Neural cell (in vitro differentiated cells): ENCODE measurements at regions not wholly inside any gene's neighbourhood (a gene's known extent, or its start where the extent isn't known, plus 50 kb on each side); places are given as distances from the start of the nearest gene placed in this dataset.

ENCODE experiments used
- H2AFZ ChIP-seq: fragments of 200-600, 300-800 bp; sonication (generic), shearing (Covaris generic); 2 replicates; pipeline ENCODE4 v1.6.0; 2014; ENCODE audit warnings: low read depth, mild to moderate bottlenecking, antibody characterized with exemption, low read length, moderate library complexity
- H3F3A ChIP-seq: fragments of 200-600 bp; shearing (Covaris generic); 2 replicates; pipeline ENCODE4 v1.6.1; 2016; ENCODE audit warnings: mild to moderate bottlenecking, moderate library complexity, mixed read lengths, antibody characterized with exemption, low read length; ENCODE audit not compliant: insufficient read depth, poor library complexity, severe bottlenecking
- H3K27ac ChIP-seq: fragments of 200-600, 300-800 bp; sonication (generic), shearing (Covaris generic); 2 replicates; pipeline ENCODE4 v1.5.1; 2014; ENCODE audit warnings: mild to moderate bottlenecking, low read length, moderate library complexity
- H3K27me3 ChIP-seq: fragments of 300-800, 200-600 bp; sonication (generic), shearing (Covaris generic); 2 replicates; pipeline ENCODE4 v1.6.0; 2014; ENCODE audit warnings: mild to moderate bottlenecking, low read depth, low read length, moderate library complexity; ENCODE audit not compliant: insufficient read depth
- H3K36me3 ChIP-seq: fragments of 300-800, 200-600 bp; sonication (generic), shearing (Covaris generic); 2 replicates; pipeline ENCODE4 v1.5.1; 2014; ENCODE audit warnings: mild to moderate bottlenecking, antibody characterized with exemption, low read length, moderate library complexity; ENCODE audit not compliant: insufficient read depth
- H3K4me2 ChIP-seq: fragments of 300-800, 200-600 bp; sonication (generic), shearing (Covaris generic); 2 replicates; pipeline ENCODE4 v1.6.0; 2014; ENCODE audit warnings: mild to moderate bottlenecking, low read length
- H3K4me3 ChIP-seq: fragments of 300-800, 200-600 bp; sonication (generic), shearing (Covaris generic); 2 replicates; pipeline ENCODE4 v1.5.1; 2014; ENCODE audit warnings: mild to moderate bottlenecking, low read length, moderate library complexity
- H3K79me2 ChIP-seq: fragments of 200-600 bp; shearing (Covaris generic); replicated peaks from 2 replicates; pipeline ENCODE4 v1.6.0; 2014; ENCODE audit warnings: mild to moderate bottlenecking, low read length, moderate library complexity; ENCODE audit not compliant: insufficient read depth
- H3K9ac ChIP-seq: fragments of 300-800, 200-600 bp; sonication (generic), shearing (Covaris generic); 2 replicates; pipeline ENCODE4 v1.6.1; 2016; ENCODE audit warnings: mild to moderate bottlenecking, low read length, mixed read lengths
- H3K9me2 ChIP-seq: fragments of 200-600 bp; shearing (Covaris generic); 2 replicates; pipeline ENCODE4 v1.6.1; 2016; ENCODE audit warnings: mild to moderate bottlenecking, low read length, mixed read lengths; ENCODE audit not compliant: insufficient read depth
- H3K9me3 ChIP-seq: fragments of 200-600, 300-800 bp; sonication (generic), shearing (Covaris generic); 2 replicates; pipeline ENCODE4 v1.6.1; 2016; ENCODE audit warnings: mild to moderate bottlenecking, mixed run types, low read length, moderate library complexity, mixed read lengths
- H4K20me1 ChIP-seq: fragments of 200-600 bp; shearing (Covaris generic); 2 replicates; pipeline ENCODE4 v1.6.1; 2016; ENCODE audit warnings: mild to moderate bottlenecking, mixed run types; ENCODE audit not compliant: insufficient read depth
- EP300 ChIP-seq: fragments of 450-650 bp; conservative IDR thresholded peaks from 2 replicates; pipeline ENCODE4 v1.6.1; 2014; ENCODE audit warnings: antibody characterized with exemption, mild to moderate bottlenecking, moderate library complexity; ENCODE audit not compliant: poor library complexity, severe bottlenecking
- EZH2 ChIP-seq: fragments of 200-600, 300-800 bp; shearing (Covaris generic), sonication (generic); IDR thresholded peaks from 2 replicates; pipeline ENCODE4 v1.6.1; 2014; ENCODE audit warnings: antibody characterized with exemption, low read length, borderline replicate concordance, mild to moderate bottlenecking; ENCODE audit not compliant: insufficient read depth, poor library complexity, severe bottlenecking
- MXI1 ChIP-seq: fragments of 450-650 bp; conservative IDR thresholded peaks from 2 replicates; pipeline ENCODE4 v1.6.1; 2014; ENCODE audit warnings: antibody characterized with exemption, mild to moderate bottlenecking; ENCODE audit not compliant: poor library complexity, severe bottlenecking
- POLR2AphosphoS5 ChIP-seq: IDR thresholded peaks from 2 replicates; pipeline ENCODE4 v1.6.1; 2012
- RAD21 ChIP-seq: fragments of 450-650 bp; conservative IDR thresholded peaks from 2 replicates; pipeline ENCODE4 v1.6.1; 2014; ENCODE audit warnings: antibody characterized with exemption, mild to moderate bottlenecking, moderate library complexity
- SMC3 ChIP-seq: fragments of 450-650 bp; conservative IDR thresholded peaks from 2 replicates; pipeline ENCODE4 v1.6.1; 2014; ENCODE audit warnings: antibody characterized with exemption, mild to moderate bottlenecking, moderate library complexity; ENCODE audit not compliant: poor library complexity
- TAF1 ChIP-seq: IDR thresholded peaks from 2 replicates; pipeline ENCODE4 v1.6.1; 2012; ENCODE audit warnings: low read depth
- TF ChIP-seq, protein P1 (sequence below): fragments of 450-650 bp; IDR thresholded peaks from 2 replicates; pipeline ENCODE4 v1.5.1; 2014; ENCODE audit warnings: antibody characterized with exemption, mild to moderate bottlenecking, moderate library complexity; ENCODE audit not compliant: poor library complexity, severe bottlenecking
- TF ChIP-seq, protein P2 (sequence below): IDR thresholded peaks from 2 replicates; pipeline ENCODE4 v1.6.1; 2012; ENCODE audit warnings: borderline replicate concordance

DNA sequence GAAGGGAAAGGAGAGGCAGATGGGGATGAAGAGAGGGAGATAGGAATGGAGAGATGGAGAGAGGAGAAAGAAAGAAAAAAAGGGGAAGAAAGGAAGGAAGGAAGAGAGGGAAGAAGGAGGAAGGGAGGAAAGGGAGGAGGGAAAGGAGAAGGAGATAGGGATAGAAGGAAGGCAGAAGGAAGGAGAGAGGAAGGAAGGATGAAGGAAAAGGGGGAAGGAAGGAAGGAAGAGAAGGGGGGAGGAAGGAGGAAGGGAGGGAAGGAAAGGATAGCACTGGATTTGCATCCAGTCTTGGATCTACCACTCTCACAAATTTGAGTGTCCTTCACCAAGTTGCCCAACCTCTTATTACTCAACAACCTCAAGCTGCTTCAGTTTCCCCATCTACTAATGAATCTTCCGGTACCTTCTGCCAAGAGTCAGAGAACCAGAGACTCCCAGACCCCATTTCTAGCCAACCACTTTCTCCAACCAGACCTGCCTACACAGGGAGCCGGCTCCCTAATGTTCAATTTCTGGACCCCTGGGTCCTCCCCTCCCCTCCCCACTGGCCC lies 79.7 kb upstream of the FOXP4 start:
- Histone ChIP-seq H2AFZ (no peak overlapping the region), H3K9ac (no peak overlapping the region), H3K36me3 (no peaks in the 10 kb centered on the region), H3F3A (no peaks in the 10 kb centered on the region), H3K4me3 (no peak overlapping the region), H3K4me2 (no peak overlapping the region), H3K9me2 (no peaks in the 10 kb centered on the region), H4K20me1 (no peaks in the 10 kb centered on the region), H3K79me2 (no peaks in the 10 kb centered on the region), H3K9me3 (no peaks in the 10 kb centered on the region), H3K27ac (peak overlapping the region; percentile 63), H3K27me3 (peaks cover 21% of the 10 kb centered on the region)
- no peak for TF ChIP-seq MXI1
- TF ChIP-seq, protein P1, sequence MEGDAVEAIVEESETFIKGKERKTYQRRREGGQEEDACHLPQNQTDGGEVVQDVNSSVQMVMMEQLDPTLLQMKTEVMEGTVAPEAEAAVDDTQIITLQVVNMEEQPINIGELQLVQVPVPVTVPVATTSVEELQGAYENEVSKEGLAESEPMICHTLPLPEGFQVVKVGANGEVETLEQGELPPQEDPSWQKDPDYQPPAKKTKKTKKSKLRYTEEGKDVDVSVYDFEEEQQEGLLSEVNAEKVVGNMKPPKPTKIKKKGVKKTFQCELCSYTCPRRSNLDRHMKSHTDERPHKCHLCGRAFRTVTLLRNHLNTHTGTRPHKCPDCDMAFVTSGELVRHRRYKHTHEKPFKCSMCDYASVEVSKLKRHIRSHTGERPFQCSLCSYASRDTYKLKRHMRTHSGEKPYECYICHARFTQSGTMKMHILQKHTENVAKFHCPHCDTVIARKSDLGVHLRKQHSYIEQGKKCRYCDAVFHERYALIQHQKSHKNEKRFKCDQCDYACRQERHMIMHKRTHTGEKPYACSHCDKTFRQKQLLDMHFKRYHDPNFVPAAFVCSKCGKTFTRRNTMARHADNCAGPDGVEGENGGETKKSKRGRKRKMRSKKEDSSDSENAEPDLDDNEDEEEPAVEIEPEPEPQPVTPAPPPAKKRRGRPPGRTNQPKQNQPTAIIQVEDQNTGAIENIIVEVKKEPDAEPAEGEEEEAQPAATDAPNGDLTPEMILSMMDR = no peak
- no peak for TF ChIP-seq POLR2AphosphoS5
- no peak for TF ChIP-seq SMC3
- TF ChIP-seq EZH2 = no peak
- TF ChIP-seq EP300 = no peak
- no peak for TF ChIP-seq TAF1
- no peak for TF ChIP-seq RAD21
- TF ChIP-seq, protein P2, sequence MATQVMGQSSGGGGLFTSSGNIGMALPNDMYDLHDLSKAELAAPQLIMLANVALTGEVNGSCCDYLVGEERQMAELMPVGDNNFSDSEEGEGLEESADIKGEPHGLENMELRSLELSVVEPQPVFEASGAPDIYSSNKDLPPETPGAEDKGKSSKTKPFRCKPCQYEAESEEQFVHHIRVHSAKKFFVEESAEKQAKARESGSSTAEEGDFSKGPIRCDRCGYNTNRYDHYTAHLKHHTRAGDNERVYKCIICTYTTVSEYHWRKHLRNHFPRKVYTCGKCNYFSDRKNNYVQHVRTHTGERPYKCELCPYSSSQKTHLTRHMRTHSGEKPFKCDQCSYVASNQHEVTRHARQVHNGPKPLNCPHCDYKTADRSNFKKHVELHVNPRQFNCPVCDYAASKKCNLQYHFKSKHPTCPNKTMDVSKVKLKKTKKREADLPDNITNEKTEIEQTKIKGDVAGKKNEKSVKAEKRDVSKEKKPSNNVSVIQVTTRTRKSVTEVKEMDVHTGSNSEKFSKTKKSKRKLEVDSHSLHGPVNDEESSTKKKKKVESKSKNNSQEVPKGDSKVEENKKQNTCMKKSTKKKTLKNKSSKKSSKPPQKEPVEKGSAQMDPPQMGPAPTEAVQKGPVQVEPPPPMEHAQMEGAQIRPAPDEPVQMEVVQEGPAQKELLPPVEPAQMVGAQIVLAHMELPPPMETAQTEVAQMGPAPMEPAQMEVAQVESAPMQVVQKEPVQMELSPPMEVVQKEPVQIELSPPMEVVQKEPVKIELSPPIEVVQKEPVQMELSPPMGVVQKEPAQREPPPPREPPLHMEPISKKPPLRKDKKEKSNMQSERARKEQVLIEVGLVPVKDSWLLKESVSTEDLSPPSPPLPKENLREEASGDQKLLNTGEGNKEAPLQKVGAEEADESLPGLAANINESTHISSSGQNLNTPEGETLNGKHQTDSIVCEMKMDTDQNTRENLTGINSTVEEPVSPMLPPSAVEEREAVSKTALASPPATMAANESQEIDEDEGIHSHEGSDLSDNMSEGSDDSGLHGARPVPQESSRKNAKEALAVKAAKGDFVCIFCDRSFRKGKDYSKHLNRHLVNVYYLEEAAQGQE = no peak

DNA sequence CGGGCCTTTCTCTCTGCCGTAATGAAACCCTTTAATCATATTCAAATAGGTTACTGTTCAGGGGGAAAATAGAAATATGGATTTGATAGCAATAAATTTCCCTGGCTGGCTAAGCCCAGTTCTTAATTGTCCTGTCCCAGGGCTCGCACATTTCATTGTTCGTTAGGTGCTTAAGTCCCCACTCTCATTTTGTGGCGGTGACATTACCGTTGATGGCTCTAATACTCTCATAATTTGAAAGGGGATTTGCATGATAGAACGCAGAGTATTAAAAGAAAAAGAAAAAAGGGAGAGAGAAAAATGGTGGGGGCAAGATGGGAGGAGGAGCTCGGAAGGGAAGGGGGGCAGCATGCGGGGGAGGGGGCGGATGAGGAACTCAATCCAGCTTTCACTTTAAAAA lies 79.1 kb upstream of the FOXP4 start:
- H2AFZ ChIP-seq = no peak overlapping the region
- no peaks in the 10 kb centered on the region for H4K20me1 ChIP-seq
- H3K27ac ChIP-seq = peak overlapping the region; percentile 63
- peaks cover 24% of the 10 kb centered on the region for H3K27me3 ChIP-seq
- no peaks in the 10 kb centered on the region for H3K36me3 ChIP-seq
- H3K9ac ChIP-seq = no peak overlapping the region
- H3K79me2 ChIP-seq = no peaks in the 10 kb centered on the region
- no peaks in the 10 kb centered on the region for H3K9me2 ChIP-seq
- H3F3A ChIP-seq = no peaks in the 10 kb centered on the region
- no peak overlapping the region for H3K4me2 ChIP-seq
- TF ChIP-seq SMC3 = no peak
- no peak for TF ChIP-seq POLR2AphosphoS5
- no peak for TF ChIP-seq MXI1
- TF ChIP-seq, protein P1 = no peak
- TF ChIP-seq TAF1 = no peak
- TF ChIP-seq EZH2 = no peak
- no peak for TF ChIP-seq EP300
- TF ChIP-seq, protein P2 = no peak
- no peak for TF ChIP-seq RAD21
- no peaks in the 10 kb centered on the region for H3K9me3 ChIP-seq
- no peak overlapping the region for H3K4me3 ChIP-seq
